CD1c-positive myeloid dendritic cell (primary cell): ENCODE measurements at regions not wholly inside any gene's neighbourhood (a gene's known extent, or its start where the extent isn't known, plus 50 kb on each side); places are given as distances from the start of the nearest gene placed in this dataset.

Source experiments
- DNase-seq: peaks from one replicate; pipeline ENCODE4 v3.0.0-alpha.2; 2016; ENCODE audit errors: extremely low spot score

DNA sequence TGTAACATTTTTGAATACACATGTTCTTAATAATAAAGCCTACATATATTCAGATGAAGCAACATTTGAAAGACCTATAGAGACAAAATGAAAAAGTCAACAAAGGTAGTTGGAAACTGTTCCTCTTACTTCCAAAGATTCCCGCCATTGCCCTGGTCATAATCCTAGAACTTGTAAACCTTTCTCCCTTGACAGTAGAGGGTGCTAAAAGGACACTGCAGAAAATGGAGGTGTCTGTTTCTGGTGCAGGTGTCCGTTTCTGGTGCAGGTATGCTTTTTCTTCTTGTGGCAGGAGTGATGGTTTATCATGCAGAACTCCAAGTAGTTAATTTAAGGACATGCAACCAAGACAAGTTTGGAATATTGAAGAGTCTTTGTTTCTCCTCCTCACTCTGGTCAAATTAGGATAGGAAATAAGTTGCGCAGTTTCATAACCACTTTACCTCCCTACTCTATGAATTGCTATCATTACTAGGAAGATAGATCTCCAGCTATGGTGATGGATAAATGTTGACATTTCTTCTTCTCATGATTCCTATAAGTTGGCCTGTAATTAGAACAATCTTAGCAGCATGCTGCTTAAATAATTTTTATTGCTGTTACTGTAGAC, 56.0 kb upstream of the FAM174A start:
- DNase-seq: no peak

DNA sequence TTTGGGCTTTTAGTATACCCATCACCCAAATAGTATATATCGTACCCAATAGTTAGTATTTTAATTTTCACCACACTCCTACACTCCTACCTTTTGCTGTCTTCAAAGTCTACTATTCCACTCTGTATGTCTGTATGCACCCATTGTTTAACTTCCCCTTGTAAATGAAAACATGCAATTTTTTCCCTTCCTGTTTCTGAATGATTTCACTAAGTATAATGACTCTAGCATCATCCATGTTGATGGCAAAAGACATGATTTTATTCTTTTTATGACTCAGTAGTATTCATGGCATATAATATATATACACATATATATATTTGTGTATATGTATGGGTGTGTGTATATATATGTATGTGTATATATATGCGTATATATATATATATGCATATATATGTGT, 63.1 kb upstream of the FAM174A start:
- DNase-seq: peak; percentile 46

DNA sequence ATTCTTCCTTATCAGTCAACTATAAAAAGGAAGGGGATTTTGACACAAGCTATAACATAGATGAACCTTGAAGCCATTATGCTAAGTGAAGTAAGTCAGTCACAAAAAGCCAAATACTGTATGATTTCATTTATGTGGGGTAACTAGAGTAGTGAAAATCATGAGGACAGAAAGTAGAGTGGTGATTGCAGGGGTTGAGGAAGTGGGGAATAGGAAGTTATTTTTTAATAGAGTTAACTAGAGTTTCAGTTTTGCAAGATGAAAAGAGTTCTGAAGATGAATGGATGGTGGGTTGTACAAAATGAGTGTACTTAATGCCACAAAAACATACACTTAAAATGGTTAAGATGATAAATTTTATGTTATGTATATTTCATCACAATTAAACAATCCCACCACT, 65.4 kb upstream of the FAM174A start:
- DNase-seq: peak; percentile 44

DNA sequence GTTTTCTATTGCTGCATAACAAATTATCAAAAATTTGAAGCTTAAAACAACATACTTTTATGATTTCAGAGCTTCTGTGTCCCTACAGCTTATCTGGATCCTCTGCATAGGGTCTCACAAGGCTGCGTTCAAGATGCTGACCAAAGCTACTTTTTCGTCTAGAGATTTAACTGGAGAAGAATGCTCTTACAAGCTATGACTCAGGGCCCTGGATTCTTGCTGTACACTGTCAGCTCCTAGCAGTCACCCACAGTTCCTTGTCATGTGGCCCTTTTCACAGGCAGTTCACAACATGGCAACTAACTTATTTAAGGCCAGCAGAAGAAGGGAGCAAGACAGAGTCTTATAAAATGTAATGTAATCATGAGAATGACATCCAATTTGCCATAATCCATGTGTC, 70.8 kb upstream of the FAM174A start:
- no peak for DNase-seq

DNA sequence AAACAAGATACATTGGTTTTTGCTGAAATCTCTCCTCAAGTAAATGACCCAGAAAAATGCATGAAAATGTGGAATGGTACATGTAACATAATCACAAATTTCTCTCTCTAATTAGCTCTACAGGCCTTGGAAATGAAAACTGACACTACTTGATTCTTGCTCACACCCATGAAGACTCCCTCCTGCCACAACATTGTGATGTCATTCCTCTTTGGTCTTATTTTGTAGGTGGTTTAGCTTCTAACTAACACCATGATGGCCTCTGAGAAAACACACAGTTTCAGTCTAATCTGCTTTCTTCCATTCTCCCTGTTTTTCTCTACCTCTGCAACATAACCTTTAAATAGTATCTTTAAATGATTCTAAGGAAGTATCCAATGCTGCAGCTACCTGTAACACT, 78.6 kb upstream of the FAM174A start:
- DNase-seq: no peak

DNA sequence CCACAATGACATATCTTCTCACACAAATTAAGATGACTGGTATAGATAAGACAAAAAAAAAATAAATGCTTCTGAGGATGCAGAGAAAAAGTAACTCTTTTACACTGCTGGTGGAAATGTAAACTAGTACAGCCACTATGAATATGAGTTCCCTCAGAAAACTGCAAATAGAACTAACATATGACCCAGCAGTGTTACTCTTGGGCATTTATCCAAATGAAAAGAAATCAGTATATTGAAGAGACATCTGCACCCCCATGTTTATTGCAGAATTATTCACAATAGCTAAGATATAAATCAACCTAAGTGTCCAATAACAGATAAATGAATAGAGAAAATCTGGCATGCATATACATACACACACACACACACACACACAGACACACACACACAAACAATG, 83.0 kb upstream of the FAM174A start:
- no peak for DNase-seq

DNA sequence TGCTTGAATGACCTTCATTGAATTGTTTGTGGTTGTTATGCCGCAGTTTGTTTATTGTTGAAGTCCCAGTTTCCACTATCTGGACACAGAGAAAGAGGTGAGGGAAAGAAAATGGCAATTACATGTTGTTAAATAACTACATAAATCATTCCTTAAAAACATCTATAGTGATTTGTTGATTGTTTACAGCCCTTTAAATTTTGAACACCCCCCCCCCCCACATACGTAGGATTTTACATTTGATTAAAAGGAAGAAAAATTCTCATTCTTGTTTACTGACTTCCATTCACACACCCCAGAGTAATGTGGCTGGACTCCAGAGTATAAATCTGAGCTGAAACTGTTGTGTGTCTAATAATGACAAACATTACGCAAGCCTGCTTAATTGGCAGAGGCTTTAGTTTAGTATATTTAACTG, 87.1 kb upstream of the FAM174A start:
- DNase-seq: no peak

DNA sequence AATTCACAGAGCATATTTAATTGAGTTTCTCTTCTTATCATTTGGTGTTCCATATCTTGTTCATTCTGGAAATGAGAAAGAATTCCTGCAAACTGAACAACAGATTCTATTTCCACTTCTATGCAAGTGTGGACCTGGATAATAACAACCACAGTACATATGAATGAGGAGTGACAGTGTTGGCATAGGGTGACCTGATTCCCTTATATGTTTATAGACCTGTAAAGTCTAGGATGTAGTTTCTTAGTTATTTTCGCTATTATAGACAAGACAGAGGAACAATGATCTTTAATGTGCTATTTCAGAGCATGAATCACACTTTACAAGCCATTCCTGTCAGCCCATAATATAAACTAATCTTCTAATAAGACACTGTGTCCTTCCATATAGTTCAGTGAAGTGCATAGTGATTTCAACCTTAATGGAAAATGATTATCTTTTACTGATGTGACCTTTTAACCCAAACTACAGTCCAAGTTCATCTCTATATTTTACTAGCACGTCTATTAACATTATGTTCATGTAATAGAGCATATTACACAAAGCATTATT, 88.2 kb upstream of the FAM174A start:
- no peak for DNase-seq

DNA sequence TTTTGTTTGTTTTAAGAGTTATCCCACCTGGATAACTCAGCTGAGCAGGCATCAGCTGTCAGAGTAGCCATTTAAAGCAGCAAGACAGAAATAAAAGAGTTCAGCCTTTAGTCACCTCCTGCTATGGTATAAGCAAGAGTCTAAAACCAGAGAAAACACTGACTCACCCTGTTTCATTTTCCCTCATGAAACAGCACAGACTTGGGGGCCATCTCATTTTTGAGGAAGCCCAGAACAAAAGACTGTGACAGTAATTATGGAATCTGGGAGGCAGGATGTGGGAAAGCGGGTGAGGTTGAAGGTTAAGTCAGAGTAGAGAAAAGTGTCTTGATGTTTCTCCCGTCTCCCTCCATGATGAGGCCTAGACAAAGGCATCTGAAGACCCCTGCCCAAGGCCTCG, 90.2 kb upstream of the FAM174A start:
- no peak for DNase-seq

DNA sequence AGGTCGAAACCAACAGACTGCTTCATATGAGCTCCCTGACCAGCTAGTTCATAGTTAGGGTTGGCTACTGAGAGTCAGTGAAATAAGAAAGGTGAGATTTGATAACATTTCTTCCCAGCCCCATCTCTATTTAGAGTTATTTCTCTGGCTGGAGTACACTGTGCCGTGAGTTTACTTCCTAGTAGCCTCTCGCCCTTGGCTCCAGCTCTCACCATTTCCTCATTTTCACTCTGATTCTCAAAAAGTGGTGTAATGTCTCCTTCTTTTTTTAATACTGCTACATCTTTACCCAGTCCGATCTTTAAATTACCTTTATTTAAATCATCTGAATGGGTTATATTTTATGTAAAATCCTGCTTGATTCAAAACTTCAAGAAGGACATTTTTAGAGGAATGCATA, 100.4 kb upstream of the FAM174A start:
- peak; percentile 2 for DNase-seq

DNA sequence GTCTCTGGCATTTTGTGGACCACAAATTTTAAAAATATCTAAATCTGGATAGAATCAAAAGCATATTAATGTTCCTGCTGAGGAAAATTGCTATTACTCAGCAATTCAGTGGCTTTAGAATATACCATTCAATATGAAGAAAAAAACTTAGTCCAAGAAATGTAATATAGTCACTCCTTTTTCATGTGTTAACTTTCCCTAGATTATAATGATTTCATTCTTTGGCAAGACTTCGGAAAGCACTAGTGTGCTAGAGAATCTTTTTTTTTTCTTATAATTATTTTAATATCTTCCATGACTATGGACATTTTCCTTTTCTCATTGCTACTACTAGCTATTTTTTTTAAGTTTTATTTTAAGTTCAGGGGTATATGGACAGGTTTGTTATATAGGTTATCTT, 102.4 kb upstream of the FAM174A start:
- DNase-seq: no peak

DNA sequence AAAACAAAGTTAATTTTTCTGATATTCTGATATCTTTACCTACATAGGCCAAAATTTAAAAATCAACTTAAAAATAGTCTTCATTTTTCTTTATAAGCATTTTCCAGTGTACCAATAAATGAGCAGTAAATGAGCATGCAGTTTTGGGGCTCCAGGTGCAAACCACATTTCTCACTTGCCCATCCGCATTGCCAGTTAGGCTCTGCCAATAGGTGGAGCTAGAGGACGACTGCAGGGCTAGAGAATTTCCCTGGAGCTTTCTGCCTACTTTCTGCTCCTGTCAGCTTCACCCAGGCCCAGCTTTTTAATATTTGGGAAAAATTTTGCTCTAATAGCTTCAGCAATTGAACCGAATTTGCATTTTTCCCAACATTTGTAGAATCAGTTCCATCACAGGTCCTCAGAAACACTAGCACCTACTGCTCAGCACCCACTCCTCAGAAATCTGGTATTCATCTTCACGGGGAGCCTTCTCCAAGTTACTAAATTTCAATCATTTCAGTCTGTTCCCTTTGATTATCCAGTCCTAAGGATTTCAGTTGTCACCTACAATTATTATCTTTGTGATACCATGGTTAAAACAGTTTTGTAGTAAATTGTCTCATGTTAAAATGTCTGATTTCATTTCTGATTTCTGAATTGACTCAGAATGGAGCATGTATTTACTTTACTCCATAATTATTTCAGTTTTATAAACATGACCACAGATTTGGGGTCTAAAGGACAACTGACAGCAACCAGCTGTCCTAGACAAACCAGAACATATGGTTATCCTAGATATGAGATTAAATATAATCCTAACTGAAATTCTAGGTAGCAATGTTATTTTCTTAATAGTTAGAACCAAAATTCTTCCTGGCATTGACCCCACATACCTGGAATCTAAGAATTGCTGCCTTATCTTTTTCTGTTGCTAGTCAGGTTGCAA, 104.6 kb upstream of the FAM174A start:
- peak; percentile 59 for DNase-seq

DNA sequence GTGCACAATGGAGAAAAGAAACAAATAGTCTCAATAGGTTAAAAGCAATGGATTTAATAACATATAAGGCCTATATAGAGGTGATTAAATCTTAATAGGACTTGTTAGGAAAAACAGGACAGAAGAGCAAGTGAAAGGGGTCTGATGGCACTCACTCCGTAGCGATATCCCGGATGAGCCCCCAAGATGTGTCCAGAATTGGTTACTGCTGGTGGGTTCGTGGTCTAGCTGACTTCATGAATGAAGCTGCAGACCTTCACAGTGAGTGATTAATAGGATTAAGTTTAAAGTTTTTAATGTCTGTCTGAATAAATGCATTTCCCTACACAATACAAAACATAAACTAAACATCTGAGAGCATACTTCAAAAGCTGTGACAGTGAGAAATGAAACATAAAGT, 110.4 kb upstream of the FAM174A start:
- no peak for DNase-seq

DNA sequence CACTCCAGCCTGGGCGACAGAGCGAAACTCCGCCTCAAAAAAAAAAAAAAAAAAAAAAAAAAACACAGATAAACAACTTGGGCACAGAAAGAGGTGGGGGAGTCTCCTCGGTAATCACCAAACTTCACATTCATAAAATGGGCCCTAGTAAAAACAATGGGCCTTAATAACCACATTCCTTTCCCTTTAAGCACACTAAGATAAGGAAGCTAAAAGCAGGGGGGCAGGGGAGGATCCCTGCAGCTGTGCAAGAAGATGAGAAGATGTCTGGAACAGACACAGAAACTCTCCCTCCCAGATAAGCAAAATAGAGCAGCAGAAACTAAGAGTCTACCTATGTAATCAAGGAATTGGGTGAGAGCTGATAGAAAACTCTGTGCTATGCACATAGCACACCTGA, 111.2 kb upstream of the FAM174A start:
- DNase-seq: no peak

DNA sequence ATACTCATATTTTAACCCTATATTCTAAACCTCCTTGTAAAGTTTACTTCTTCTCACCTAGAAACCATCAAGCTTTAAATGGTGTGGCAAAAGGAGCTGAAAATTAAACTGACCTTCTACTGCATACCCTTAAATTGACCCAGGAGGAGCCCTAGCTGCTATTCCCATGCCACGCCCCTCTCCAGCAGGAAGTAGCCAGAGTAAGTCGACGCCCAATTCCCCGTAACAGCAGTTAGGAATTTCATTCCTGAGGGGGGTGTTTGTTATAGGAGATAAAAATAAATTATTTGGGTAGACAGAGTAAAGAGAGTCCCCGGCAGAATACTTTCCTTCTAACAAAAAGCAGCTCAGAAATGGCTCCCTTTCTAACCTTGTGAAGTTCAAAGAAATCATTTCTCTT, 111.8 kb upstream of the FAM174A start:
- no peak for DNase-seq

DNA sequence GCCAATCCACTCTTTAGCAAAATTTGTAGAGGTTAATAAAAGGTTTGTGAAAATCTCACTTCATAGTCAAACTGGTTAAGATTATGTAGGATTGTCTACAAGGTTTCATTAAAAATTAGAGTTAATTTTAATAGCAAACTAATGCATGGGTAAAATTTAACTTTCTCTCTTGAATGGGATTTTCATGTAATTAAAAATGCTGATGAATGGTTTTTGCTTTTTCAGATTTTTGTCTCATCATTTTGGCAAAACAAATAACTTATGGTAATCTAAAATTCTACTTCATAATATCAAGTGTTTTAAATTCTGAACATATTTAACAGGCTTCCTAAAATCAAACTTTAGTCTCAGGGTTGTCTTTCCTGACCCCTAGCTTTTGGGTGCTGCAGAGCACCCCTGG, 113.8 kb upstream of the FAM174A start:
- DNase-seq: no peak

DNA sequence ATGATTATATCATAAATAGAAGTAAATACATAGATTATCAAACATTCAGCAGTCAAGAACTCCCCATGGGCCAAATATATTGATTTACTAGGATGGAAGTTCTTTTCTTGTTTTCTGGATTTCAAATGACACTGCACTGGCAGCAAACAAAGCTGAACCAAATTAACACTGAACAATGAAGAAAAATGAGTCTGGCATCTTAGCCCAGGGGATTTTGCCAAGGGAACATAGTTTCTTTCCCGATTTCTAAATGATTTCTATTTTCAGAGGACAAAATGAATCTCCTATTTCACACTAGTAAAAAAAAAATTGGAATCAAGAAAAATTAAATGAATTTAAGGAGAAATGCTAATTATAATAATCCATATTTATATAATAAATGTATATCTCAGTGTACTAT, 116.9 kb upstream of the FAM174A start:
- DNase-seq: no peak

DNA sequence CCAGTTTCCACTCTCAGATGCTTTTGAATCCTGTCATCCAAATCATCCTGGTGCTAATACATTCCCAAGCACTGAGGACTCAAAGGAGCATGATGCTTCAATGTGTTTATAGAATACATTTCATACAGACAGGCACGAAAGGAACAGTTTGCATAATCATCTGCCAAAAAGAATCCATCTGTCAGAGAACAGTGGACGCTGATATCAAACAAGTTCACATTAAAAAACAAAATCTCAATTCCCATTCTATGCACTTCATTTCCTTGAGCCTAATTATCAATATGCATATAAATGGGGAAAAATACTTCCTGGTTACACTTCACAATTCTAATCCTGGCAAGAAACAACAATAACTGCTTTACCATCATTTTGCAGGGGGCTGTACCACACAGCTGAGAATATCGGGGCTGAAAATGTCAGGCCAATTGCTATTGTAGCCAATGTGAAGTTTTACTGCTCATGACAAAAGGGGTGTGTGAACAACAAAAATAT, 125.5 kb upstream of the FAM174A start:
- no peak for DNase-seq

DNA sequence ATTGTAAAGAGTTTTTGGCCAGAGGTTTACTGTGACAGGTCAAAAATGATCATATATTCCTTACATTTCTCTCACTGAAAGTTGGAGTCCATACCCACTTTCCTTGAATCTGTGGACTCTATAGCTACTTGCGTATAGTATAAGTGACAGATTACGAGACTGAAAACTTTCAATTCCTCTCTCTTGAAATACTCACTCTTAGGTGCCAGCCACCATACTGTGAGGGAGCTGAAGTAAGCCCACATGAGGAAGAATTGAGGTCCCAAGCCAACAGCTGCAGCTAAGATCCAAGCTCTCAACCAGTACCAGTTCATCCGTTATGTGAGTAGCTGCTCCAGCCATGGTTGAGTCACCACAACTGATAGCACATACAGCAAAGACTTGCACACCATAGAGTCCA, 128.1 kb upstream of the FAM174A start:
- no peak for DNase-seq

DNA sequence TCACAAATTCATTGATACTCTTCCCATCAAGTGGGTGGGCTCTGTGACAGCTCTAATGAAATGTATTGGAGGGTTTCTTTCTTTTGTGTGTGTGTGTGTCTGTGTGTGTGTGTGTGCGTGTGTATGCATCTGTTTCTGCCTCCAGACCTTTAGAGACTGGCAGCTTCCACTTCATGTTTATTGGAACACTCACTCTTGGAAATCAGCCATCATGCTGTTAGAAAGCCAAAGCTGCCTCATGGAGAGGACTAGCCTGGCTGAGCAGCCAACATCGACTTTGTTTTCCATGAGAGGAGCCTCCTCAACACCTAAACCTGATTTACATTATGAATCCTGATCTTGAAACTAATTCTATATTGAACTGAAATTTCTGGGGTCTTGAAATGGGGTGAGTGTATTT, 128.5 kb upstream of the FAM174A start:
- no peak for DNase-seq

DNA sequence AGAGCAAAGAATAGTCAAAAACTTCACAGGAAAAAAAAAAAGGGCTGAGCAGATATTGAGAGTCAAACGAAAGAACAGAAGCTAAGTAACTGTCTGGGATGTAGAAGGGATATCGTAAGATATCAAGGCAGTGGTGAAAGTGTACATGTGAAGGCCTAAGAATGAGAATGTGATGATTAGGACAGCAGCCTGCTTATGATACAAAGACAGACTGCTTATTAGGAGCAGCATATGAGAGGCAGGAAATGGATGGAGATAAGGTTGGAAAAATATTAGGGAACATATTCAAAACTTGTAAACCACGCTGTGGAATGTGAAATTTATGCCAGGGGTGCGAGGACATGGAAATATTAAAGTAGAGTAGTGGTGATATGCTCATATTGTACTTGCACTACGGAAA, 133.1 kb upstream of the FAM174A start:
- DNase-seq: no peak

DNA sequence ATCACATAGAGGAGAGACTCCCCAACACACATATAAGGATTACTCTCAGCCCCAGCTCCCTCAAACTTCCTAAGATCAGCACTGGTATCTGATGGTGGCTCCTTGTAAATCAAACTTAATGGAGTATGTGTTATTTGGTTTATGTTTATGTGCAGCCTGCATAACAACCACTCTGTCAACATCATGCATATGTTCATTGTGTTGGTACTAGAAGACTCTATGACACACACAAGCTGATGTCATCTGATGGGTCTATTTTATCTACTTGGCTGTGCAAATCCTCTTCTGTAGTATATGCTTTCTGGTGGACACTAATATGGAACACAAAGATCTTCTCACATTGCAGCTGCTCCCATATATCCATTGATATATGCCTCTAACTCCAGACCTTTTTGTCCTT, 134.0 kb upstream of the FAM174A start:
- DNase-seq: no peak

DNA sequence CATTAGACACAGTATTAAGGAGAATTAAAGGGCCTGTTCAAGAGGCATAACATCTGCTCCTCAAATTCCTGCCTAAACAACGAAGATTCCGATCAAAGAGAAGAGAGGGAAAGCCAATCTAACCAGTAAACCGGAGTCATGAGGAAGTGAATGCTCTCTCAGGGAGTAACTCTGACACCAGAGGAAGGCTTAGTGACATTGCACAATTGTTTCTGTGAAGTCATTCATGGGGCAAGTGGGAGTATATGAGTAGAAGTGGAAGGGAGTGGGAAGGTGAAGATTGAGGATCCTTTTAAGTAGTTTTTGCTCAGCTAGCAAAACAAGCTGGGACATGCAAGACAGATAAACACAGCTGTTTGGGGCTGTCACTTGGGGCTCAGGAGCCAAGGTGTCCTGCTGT, 136.4 kb upstream of the FAM174A start:
- DNase-seq: peak; percentile 59
